ENCODE measurements at regions not wholly inside any gene's neighbourhood (a gene's known extent, or its start where the extent isn't known, plus 50 kb on each side); places are given as distances from the start of the nearest gene placed in this dataset.

DNA sequence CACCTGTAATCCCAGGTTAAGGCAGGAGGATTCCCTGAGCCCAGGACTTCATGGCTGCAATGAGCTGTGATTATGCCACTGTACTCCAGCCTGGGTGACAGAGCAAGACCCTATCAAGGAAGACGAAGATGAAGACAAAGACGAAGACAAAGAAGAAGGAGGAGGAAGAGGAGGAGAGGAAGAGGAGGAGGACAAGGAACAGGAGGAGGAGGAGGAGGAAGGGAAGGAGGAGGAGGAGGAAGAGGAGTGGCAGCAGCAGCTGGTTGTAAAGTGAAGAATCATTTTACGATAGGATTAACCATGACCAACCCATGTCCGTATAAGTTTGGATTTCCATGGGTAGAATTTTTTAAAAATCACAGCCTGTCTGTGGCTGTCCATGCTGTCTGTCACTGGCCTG, 316.8 kb upstream of the TNRC6C start:
- TF ChIP-seq, protein P1, sequence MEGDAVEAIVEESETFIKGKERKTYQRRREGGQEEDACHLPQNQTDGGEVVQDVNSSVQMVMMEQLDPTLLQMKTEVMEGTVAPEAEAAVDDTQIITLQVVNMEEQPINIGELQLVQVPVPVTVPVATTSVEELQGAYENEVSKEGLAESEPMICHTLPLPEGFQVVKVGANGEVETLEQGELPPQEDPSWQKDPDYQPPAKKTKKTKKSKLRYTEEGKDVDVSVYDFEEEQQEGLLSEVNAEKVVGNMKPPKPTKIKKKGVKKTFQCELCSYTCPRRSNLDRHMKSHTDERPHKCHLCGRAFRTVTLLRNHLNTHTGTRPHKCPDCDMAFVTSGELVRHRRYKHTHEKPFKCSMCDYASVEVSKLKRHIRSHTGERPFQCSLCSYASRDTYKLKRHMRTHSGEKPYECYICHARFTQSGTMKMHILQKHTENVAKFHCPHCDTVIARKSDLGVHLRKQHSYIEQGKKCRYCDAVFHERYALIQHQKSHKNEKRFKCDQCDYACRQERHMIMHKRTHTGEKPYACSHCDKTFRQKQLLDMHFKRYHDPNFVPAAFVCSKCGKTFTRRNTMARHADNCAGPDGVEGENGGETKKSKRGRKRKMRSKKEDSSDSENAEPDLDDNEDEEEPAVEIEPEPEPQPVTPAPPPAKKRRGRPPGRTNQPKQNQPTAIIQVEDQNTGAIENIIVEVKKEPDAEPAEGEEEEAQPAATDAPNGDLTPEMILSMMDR (conservative IDR thresholded peaks at IDR 0.05) = no peak
- no peak for TF ChIP-seq EZH2 (IDR thresholded peaks at IDR 0.05; ENCODE audit: low read depth)
- DNase-seq = no peak
- no peak overlapping the region for H3K4me3 ChIP-seq
- no peak overlapping the region for H3K27ac ChIP-seq
- no peaks in the 10 kb centered on the region for H3K79me2 ChIP-seq (ENCODE audit: low read depth)
- H3F3A ChIP-seq (ENCODE audit: insufficient read depth, low read depth) = no peaks in the 10 kb centered on the region
- no peaks in the 10 kb centered on the region for H3K4me1 ChIP-seq (replicated peaks; ENCODE audit: insufficient read depth)
- no TSS peak for BruUV-seq (replicated peaks)
- intact Hi-C loops (cut with micrococcal nuclease; ENCODE audit: unreplicated experiment) = no loop called here
- peaks cover 89% of the 10 kb centered on the region for H3K27me3 ChIP-seq (ENCODE audit: insufficient read depth, low read depth)
- no peaks in the 10 kb centered on the region for H4K20me1 ChIP-seq (ENCODE audit: insufficient read depth)
- H3K9me2 ChIP-seq (ENCODE audit: insufficient read depth) = no peaks in the 10 kb centered on the region
- POLR2A ChIA-PET (ENCODE audit: unreplicated experiment) = no interaction called here
- no peak overlapping the region for H2AFZ ChIP-seq
- no peaks in the 10 kb centered on the region for H3K9me3 ChIP-seq (ENCODE audit: insufficient read depth, low read depth)
- no peak overlapping the region for H3K4me2 ChIP-seq
- no peaks in the 10 kb centered on the region for H3K36me3 ChIP-seq (ENCODE audit: low read depth)
- CTCF ChIA-PET = no interaction called here

DNA sequence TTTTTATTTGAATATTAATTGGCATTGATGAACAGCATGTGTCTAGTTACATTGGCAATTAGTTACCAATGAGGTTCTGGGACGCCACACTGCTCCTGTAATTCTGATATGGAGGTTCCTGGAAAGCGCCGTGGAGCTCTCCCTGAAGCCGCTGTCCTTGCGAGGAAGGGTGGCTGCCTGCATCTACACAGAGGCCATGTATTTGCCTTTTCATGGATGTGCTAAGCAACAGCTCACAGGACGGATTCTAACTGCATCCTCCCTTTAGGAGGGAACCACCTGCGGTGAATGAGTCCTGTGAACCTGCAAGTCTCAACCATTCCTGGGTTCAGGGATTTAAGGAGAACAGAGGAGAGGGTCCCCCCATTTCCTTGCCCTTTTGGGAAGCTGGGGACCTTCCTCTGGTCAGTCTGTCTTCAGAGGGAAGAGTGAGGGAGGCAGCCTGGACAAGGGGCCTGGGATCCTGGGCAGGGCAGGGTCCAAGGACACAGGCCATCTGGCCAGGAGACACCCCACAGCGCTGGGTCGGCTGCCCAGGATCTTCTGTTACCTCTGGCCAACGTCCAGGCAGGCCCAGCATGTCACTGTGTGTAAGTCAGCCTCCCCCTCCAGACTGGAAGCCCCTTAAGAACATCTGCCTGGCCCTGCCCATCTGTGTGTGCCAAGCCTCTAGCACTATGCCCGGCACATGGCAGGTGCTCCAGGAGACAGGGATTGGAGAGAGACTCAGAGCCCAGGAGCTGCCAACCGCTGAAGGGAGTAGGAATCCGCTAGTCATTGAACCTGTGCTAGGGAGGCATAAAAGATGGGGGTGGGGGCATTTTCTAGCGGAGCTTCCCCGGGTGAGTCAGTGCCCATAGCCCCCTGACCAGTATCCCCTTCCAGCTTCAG, 314.1 kb upstream of the TNRC6C start:
- no peak for DNase-seq
- Histone ChIP-seq H3K27me3 (ENCODE audit: insufficient read depth, low read depth) (peaks cover 67% of the 10 kb centered on the region), H3K4me1 (replicated peaks; ENCODE audit: insufficient read depth) (no peaks in the 10 kb centered on the region), H4K20me1 (ENCODE audit: insufficient read depth) (no peaks in the 10 kb centered on the region), H3K4me2 (no peak overlapping the region), H2AFZ (no peak overlapping the region), H3K4me3 (no peak overlapping the region), H3K9me2 (ENCODE audit: insufficient read depth) (no peaks in the 10 kb centered on the region), H3K79me2 (ENCODE audit: low read depth) (no peaks in the 10 kb centered on the region), H3K36me3 (ENCODE audit: low read depth) (no peaks in the 10 kb centered on the region), H3K27ac (no peak overlapping the region), H3K9me3 (ENCODE audit: insufficient read depth, low read depth) (no peaks in the 10 kb centered on the region), H3F3A (ENCODE audit: insufficient read depth, low read depth) (no peaks in the 10 kb centered on the region)
- POLR2A ChIA-PET (ENCODE audit: unreplicated experiment) = no interaction called here
- intact Hi-C loops (cut with micrococcal nuclease; ENCODE audit: unreplicated experiment) = no loop called here
- BruUV-seq (replicated peaks) = no TSS peak
- CTCF ChIA-PET = no interaction called here
- TF ChIP-seq, protein P1 (conservative IDR thresholded peaks at IDR 0.05) = no peak
- no peak for TF ChIP-seq EZH2 (IDR thresholded peaks at IDR 0.05; ENCODE audit: low read depth)

DNA sequence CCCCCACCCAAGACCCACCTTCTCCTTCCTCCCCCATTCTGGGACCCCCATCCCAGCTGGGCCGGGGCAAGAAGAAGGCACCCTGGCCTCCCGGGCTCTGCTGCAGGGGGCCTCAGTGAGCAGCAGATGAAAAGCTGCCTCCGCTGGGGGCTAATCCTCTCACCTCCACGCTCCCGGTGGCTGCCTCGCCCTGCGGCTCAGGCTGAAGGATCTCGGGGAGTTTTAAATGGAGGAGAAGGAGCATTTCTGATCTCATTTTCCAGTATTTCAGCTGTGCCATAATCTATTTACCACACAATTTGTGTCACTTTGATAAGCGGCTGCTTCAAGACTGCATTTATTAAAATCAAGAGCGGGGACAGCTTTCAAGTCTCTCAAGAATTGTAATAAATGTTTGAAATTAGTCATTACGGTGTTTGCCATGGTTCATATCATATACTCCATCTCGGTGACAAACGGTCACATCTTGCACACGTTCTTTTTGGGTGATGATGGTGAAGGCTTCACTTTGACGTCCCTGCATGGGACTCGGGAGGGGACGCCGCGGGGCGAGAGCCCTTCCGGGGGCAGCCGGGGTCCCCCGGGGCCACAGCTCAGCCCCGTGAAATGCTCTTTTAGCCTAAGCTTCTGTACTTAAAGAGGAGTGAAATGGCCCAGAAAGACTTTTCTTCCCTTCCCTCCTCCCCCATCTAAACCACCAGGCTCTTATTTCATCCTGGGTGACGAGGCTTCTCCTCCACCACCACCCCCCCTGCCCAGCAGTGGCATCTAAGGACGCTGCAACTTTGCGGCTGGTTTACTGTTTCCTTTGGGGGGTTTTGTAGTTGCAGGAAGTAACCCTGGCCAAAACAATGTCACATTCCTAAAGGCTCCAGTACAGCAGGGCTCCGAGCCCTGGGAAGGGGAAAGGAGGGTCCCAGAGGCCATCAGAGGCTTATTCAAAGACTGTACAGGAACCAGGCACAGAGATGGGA, 313.1 kb upstream of the TNRC6C start:
- ChIA-PET CTCF (no interaction called here), POLR2A (ENCODE audit: unreplicated experiment) (no interaction called here)
- Histone ChIP-seq H3K36me3 (ENCODE audit: low read depth) (no peaks in the 10 kb centered on the region), H3K27me3 (ENCODE audit: insufficient read depth, low read depth) (peaks cover 64% of the 10 kb centered on the region), H3K79me2 (ENCODE audit: low read depth) (no peaks in the 10 kb centered on the region), H4K20me1 (ENCODE audit: insufficient read depth) (no peaks in the 10 kb centered on the region), H3F3A (ENCODE audit: insufficient read depth, low read depth) (no peaks in the 10 kb centered on the region), H3K9me3 (ENCODE audit: insufficient read depth, low read depth) (no peaks in the 10 kb centered on the region), H3K27ac (no peak overlapping the region), H3K9me2 (ENCODE audit: insufficient read depth) (no peaks in the 10 kb centered on the region), H3K4me2 (no peak overlapping the region), H3K4me3 (no peak overlapping the region), H2AFZ (no peak overlapping the region), H3K4me1 (replicated peaks; ENCODE audit: insufficient read depth) (no peaks in the 10 kb centered on the region)
- no TSS peak for BruUV-seq (replicated peaks)
- no peak for DNase-seq
- TF ChIP-seq, protein P1 (conservative IDR thresholded peaks at IDR 0.05) = no peak
- no peak for TF ChIP-seq EZH2 (IDR thresholded peaks at IDR 0.05; ENCODE audit: low read depth)
- intact Hi-C loops (cut with micrococcal nuclease; ENCODE audit: unreplicated experiment) = no loop called here
